HG02763 (cell line): ENCODE measurements at regions not wholly inside any gene's neighbourhood (a gene's known extent, or its start where the extent isn't known, plus 50 kb on each side); places are given as distances from the start of the nearest gene placed in this dataset.
"Not testable (repeated sequence)": the region's sequence is repeated elsewhere in the genome, so short reads cannot be mapped to it uniquely, and the experiment has no call there.

Source experiments
- ATAC-seq: cut with Tn5 transposase; IDR thresholded peaks from one replicate; pipeline ENCODE4 v1.9.1; 2021; ENCODE audit warnings: mild to moderate bottlenecking, moderate library complexity; ENCODE audit not compliant: unreplicated experiment

DNA sequence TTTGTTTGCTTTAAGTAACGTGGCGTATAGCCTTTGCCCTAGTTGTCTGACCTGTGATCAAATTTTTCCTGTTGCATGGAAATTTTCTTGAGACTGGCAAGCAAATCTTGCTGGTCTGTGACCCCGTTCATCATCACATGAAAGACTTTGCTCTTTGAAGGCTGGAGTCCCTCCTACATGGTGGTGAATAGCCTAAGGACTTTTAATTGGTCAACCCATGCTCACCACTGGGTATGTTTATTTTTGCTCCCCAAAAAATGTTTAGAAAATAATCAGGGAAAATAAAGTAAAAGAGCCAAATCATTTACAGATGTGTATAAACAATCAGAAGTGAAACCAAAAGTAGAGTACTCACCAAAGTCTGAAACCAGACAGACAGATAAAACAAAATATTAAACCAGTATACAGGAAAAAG lies 1075.3 kb upstream of the ALCAM start:
- ATAC-seq = peak; percentile 72

DNA sequence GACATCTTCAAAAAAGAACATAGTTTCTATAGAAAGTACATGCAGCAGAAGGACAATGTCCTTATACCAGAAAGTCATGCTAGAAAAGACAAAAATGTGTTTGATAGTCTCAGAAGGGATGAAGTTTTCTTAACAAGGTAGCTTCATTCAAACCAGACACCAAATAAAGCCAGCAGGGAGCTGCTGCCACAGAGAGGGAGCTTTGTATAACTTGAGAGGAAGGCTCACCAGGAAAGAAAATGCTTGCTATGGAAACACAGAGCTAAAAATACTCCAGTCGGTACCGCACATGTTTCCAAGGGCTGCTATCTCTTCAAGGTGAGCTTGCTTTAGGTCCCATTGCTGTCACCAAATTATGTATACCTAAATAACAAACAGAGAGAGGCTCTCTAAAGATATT lies 1074.8 kb upstream of the ALCAM start:
- ATAC-seq = peak; percentile 3

DNA sequence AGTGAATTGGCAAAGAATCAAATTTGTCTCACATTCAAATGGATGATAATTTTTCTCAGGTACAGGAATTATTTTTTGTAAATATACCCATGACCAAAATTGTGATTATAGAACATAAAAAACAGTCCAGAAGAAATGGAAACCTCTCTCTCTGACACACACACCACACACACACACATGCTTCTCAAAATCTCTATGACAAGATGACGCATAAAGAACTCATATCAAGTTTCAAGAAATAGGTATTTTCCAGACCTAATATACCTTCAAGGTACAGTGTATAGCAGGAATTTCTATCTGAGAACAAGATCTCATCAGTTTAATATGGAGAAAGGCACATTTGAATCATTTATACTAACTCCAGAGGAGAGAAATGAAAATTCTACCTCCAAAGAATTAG lies 1069.1 kb upstream of the ALCAM start:
- ATAC-seq = no peak

DNA sequence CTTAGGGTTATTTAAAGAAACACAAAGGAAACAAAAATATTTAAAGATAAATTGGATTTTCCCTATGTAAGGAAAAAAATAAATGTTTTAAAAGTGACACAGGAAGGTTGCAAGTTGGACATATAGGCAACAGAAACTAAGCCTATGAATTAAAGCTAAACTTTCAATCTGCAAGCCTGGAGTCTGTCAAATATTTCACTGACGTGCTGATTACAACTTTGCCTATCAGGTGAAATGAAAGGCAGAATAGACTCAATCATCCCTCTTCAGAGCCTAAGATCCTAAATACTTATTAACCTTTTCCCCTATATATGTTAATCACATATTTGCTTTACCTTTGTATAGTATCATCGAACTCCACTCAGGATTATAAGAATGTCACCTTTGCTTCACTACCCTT lies 1068.0 kb upstream of the ALCAM start:
- ATAC-seq = no peak

DNA sequence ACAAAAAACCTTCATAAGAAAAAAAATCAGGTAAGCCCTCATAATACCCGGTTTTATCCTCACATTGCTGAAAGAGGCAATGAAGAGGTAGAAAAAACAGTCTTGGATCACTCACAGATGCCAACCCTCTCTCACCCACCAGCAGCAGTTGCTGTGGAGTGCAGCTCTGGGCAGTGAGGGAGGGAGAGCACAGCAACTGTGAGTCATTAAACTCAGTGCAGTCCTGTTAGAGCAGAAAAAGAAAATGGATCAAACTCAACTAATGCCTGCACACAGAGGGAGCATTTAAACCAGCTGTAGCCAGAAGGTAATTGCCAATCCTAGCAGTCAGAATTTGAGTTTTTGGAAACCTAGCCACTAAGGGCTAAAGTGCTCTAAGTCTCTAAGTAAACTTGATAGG lies 1050.6 kb upstream of the ALCAM start:
- ATAC-seq = no peak

DNA sequence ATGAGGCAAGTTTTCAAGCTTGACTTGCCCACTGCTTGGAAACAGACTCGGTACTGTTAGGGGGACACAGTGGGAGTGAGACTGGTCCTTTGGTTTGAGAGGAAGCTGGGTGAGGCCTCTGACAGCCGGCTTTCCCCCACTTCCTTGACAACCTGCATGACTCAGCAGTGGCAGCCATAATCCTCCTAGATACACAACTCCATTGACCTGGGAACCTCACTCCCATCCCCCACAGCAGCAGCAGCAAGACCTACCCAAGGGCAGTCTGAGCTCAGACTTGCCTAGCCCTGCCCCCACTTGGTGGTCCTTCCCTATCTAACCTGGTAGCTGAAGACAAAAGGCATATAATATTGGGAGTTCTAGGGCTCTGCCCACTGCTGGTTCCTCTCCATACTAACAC lies 1043.5 kb upstream of the ALCAM start:
- ATAC-seq = no peak

DNA sequence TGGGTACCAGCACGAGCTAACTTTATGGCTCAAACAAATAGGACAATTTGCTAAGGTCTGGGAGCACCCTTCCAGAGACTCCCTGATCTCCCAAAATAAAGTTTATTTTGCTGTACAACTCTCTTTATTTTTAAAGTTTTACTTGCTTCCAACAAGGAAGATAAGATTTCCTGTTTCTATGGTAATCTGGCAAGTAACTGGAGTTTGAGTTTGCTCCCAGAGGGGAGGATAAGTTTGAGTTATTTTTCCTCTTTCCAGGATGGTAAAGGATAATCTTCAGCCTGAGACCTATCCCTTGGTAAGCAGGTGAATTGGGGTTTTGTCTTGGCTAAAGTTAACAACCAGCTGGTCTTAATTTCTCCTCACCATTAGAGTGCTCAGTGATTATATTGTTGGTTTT lies 1019.4 kb upstream of the ALCAM start:
- ATAC-seq = no peak

DNA sequence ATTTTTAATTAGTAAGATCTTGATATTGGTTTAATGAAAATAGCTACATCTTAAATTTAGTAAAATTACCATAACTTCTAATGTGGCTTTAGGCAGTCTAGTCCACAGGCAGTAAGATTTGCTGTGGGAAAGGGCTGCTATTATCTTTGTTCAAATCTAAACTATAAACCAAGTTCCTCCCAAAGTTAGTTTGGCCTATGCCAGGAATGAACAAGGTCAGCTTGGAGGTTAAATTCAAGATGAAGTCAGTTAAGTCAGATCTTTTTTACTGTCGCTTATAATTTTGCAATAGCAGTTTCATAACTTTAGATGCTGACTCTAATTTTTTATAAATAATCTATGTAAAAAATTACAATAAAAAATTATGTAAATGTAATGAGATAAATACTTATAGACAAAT lies 1016.9 kb upstream of the ALCAM start:
- ATAC-seq = no peak

DNA sequence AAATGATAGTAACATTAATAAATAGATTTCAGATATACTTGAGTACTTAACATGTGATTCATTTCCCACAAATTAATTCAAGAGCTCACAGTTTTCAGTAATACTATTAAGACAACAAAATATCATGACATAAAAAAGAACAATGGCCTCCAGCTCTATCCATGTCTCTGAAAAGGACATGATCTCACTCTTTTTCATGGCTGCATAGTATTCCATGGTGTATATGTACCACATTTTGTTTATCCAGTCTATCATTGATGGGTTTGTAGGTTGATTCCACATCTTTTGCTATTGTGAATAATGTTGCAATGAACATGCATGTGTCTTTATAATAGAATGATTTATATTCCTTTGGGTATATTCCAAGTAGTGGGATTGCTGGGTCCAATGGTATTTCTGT lies 1012.8 kb upstream of the ALCAM start:
- no peak for ATAC-seq

DNA sequence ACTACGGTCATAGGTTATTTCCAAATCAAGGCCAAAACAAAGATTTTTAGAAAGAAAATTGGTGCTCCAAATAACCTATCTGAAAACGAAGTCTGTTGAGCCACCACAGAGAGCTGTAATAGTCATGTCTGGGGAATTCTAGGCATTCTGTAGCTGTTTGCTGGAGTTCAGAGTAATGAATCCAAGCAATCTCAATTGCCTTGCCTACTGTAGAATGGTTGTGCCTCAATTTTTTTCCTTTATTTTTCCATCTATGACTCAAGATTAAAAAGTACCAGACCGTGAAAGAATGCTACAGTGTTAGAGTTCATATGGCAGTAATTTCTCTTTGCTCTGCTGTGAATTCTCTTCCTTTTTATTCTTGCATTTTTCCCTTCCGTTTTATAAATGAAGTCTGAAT lies 1007.2 kb upstream of the ALCAM start:
- no peak for ATAC-seq

DNA sequence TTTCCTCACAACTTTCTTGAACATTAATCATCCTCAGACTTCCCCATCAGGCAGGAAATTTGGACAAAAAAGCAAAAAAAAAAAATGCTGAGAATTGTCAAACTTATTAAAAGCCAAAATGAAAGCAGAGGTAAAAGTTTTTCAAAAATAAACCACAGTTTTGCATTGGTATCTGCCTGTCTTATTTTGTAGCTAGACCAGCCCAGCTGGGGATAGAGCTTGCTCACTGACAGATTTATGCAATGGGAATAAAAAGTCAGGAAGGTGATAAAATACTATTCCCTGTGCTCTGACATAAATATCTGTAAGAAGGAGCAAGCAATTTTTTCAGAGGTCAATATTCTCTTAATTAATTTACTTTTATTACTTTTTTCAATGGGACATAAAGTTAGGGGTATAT lies 1006.7 kb upstream of the ALCAM start:
- ATAC-seq = no peak

DNA sequence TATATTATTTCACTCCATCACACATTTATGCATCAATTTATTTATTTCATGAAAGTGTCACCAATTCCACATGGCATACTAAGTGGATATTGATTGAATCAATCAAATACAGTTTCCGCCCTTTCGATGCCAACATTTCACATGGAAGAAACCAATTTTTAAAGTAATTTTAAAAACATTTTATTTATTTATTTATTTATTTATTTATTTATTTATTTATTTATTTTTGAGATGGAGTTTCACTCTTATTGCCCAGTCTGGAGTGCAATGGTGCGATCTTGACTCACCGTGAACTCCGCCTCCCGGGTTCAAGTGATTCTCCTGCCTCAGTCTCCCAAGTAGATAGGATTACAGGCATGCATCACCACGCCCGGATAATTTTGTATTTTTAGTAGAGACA lies 1005.0 kb upstream of the ALCAM start:
- ATAC-seq = not testable (repeated sequence)

DNA sequence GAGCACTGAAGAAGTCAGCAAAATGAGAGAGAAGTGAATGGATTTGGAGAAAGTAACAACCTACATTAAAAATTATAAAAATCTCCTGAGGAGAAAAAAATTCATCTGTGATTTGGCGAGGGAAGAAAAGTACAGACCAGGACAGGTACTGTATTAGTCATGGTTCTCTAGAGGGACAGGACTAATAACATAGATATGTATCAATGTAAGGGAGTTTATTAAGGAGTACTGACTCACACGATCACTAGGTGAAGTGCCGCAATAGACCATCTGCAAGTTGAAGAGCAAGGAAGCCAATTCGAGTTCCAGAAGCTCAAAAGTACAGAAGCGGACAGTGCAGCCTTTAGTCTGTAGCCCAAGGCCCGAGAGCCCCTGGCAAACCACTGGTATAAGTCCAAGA lies 1004.4 kb upstream of the ALCAM start:
- ATAC-seq = no peak

DNA sequence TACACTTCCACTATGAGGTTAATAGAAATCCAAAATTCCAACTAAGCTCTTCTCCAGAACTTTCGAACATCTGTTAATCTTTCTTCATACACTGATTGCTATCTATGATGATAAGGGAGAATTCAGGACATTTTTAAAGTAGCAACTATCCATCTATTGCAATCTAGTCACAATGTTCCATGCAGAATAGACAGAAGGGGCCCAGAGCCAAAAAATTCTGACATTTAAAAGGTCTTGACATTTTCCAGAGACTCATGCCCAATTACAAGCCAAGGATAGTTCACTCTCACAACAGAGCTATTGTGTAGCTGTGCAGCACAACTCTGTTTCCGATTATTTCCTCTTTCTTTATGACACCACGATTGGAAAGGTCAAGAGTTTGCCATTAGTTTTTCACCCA lies 999.7 kb upstream of the ALCAM start:
- no peak for ATAC-seq

DNA sequence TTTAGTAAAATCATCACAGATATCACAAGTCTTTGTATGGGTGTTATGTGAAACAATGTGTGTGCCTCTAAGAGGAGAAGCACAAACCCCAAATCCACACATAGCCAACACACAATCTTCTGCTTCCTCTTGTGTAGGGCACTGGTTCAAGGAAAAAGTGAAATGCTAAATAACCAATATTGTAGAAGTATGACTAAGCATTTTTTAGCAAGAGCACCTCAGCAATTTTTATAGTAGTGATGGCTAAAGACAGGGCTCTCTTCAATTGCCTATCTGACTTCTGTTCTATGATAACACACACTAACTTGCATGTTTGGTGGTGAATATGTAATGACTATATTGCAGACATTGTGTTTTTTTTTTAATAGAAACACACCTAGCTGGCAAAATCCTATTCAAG lies 997.9 kb upstream of the ALCAM start:
- no peak for ATAC-seq

DNA sequence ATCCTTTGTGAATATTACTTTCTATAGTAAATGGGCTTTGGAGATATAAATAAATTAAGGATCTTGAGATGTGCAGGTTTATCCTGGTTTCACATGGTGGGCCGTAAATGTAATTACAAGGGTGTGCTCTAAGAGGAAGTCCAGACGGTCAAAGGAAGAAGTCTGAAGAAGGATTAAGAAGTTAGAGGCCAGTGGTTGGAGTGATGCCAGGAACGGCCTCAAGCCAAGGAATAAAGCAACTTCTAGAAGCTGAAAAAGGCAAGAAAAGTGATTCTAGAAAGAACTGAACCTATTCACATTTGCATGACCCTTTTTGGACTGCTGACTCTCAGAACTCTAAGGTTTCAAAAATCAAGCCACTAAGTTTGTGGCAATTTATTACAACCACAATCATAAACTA lies 981.3 kb upstream of the ALCAM start:
- ATAC-seq = no peak

DNA sequence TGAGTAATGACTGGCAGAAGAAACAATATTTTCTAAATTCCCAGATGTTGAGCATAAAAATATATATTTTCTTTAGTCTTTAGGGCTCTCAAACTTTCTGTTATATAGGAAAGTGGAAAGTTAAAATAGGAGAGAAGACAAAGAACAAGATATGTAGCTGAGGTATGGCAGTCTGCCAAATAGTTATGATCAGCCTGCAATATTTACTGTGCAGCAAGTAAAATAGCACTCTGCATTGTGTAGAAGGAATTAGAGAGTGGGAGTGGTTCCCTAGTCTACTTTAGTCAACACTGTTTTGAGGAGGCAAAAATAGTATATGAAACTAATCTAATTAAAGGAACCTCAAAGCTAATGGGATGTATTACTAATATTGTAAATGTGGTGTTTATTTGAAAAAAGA lies 978.1 kb upstream of the ALCAM start:
- ATAC-seq = no peak

DNA sequence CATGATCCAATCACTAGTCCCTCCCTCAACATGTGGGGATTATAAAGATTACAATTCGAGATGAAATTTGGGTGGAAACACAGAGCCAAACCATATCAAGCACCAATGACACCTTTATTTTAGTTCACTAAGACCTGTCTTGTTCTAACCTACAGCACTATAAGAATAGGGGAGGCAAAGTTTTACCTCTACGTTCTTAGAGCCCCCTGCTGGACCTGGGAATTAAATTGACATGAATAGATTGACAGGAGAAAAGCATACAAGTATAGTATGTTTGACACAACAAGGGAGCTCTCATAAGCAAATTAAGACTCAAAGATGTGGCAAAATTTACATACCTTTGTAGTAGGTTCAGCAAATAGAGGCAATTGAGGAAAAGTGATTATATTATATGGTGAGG lies 974.4 kb upstream of the ALCAM start:
- no peak for ATAC-seq

DNA sequence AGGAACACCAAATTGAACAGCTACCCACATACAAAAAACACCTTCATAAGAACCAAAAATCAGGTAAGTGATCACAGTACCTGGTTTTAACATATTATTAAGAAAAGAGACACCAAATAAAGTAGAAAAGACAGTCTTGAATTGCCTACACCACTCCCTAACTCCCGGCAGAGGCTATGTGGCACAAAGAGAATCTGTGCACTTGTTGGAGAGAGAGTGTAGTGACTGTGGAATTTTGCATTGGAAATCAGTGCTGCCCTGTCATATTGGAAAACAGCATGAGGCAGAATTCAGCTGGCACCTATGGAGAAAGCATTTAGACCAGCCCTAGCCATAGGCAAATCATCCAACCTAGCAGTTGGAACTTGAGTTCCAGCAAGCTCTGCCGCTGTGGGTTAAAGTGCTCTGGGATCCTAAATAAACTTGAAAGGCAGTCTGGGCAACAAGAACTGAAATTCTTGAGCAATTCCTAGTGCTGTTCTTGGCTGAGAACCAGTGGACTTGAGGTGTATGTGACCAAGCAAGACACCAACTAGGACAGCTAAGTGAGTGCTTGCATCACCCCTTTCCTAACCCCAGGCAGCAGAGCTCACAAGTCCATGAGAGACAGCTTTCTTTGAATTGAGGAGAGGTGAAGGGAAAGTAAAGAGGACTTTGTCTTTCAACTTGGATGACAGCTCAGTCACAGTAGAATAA lies 969.6 kb upstream of the ALCAM start:
- ATAC-seq = no peak

DNA sequence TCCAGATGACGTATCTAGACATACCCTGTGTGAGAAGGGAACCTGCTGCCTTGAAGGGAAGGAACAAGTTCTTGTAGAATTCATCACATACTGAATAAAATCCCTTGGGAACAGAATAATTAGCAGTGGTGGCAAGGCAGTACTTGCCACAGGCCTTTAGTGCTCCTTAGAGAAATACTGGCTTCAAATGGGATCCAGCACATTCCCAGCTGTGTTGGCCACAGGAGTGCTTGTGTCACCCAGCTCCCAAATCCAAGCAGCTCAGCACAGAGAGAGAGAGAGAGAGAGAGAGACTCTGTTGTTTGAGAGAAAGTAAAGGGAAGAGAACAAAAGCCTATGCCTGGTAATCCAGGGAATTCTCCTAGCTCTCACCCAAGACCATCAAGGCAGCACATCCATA lies 969.0 kb upstream of the ALCAM start:
- ATAC-seq = no peak

DNA sequence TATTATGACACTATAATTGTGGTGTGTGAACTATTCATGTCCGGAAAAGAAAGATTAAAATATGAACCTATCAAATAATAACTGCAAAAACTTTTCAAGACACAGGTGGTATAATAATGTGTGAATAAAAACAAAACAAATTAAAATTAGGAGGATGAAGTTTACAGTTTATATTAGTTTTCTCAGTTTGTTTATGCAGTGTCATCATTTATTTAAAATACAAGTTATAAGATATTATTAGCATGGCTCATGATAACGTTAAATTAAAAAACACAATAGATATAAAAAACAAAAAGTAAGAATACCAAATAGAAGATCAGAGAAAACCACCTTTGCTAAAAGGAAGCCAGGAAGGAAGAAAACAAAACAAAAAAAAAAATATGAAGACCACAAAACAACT lies 963.8 kb upstream of the ALCAM start:
- ATAC-seq = no peak

DNA sequence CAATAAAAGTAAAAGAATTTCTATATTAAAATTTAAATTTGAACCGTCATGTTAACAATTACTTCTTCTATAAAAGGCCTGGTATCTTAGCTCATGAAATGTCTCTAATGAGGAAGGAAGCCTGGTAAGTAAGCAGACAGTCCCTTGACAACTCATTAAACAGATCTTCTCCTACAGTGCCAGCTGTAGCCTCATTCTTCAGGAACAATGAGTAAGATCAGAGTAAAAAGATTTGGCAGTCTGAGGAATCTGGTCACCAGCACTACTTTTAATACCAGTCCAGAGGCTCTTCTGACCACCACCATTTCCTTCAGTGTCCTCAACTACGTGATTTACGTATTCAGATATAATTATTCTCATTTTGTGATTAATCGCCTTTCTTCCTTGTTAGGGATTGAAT lies 955.0 kb upstream of the ALCAM start:
- no peak for ATAC-seq
